ENCODE measurements at regions not wholly inside any gene's neighbourhood (a gene's known extent, or its start where the extent isn't known, plus 50 kb on each side); places are given as distances from the start of the nearest gene placed in this dataset.
"Not testable (repeated sequence)": the region's sequence is repeated elsewhere in the genome, so short reads cannot be mapped to it uniquely, and the experiment has no call there.

DNA sequence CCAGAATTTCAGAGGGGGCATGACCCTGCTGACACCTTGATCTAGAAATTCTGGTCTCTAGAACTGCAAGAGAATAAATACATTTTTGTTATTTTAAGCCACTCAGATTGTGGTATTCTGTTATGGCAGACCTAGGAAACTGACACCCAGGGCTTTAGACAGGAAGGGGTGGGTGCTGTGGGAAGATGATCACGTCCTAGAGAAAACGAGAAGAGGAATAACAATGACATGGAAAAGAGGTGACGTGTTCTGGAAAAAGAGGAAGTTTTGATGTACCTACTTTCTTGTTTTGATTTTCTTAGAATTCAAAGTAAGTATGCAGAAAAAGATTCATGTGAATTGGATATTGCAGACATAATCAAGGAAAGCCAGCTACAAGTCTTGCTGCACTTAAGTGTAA lies 232.9 kb upstream of the RUNX1 start:
- no peak for TF ChIP-seq Cebpa-rat (IDR thresholded peaks at IDR 0.05)
- peaks cover 11% of the 10 kb centered on the region for H3K9me3 ChIP-seq
- no peak overlapping the region for H3K4me3 ChIP-seq
- H3K27ac ChIP-seq = no peak overlapping the region
- H3K36me3 ChIP-seq = no peaks in the 10 kb centered on the region
- H4K20me1 ChIP-seq = no peaks in the 10 kb centered on the region
- no peak overlapping the region for H3K4me2 ChIP-seq
- H3K4me1 ChIP-seq = peaks cover 10% of the 10 kb centered on the region; the same call in 1 of the 2 replicates
- no peaks in the 10 kb centered on the region for H3K27me3 ChIP-seq
- H3K9ac ChIP-seq = no peak overlapping the region

DNA sequence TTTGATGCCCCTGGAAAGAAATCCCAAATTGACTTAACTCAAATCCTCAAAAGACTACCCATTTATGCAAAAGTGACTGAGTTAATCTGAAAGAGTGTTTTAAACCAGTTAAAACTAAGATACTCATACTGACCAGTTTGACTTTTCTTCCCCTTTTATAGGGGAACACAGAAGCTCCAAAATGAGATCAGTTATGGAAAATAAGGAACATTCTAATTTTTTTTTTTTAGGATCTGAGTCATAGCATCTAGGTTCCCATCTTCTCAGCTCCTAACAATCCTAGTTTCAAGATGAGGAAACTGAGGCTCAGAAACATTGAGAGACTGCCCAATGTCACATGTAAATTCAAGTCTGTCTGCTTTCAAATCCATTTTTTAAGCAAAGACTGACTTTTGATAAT lies 231.1 kb upstream of the RUNX1 start:
- H3K4me1 ChIP-seq = peaks cover 10% of the 10 kb centered on the region; the same call in 1 of the 2 replicates
- no peaks in the 10 kb centered on the region for H3K36me3 ChIP-seq
- H3K27me3 ChIP-seq = no peaks in the 10 kb centered on the region
- H3K4me2 ChIP-seq = no peak overlapping the region
- no peak overlapping the region for H3K9ac ChIP-seq
- H3K9me3 ChIP-seq = peaks cover 7% of the 10 kb centered on the region; the same call in 1 of the 2 replicates
- H3K4me3 ChIP-seq = no peak overlapping the region
- H4K20me1 ChIP-seq = no peaks in the 10 kb centered on the region
- TF ChIP-seq Cebpa-rat (IDR thresholded peaks at IDR 0.05) = no peak
- no peak overlapping the region for H3K27ac ChIP-seq

DNA sequence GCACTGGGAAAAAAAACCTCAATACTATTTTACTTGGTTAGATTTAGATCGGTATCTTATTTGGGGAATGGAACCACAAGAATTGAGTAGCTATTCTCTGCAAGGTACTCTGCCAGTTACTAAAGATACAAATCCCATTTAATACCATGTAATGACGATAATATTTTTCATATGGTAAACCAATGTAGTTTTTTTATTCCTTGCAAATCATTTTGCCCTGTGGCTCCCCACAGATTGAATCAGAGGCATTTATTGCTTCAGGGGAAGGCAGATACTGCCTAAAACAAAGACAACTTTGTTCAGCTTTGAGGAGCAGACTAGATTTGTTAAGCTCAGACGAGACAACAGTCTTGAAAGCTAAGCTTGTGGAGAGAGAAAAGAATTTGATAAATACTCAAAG lies 226.7 kb upstream of the RUNX1 start:
- H3K27me3 ChIP-seq = no peaks in the 10 kb centered on the region
- H3K9me3 ChIP-seq = peaks cover 7% of the 10 kb centered on the region; the same call in 1 of the 2 replicates
- H3K4me1 ChIP-seq = no peaks in the 10 kb centered on the region
- no peak for TF ChIP-seq Cebpa-rat (IDR thresholded peaks at IDR 0.05)
- H3K9ac ChIP-seq = no peak overlapping the region
- H3K4me3 ChIP-seq = no peak overlapping the region
- H3K36me3 ChIP-seq = no peaks in the 10 kb centered on the region
- H3K4me2 ChIP-seq = no peak overlapping the region
- H3K27ac ChIP-seq = no peak overlapping the region
- H4K20me1 ChIP-seq = no peaks in the 10 kb centered on the region

DNA sequence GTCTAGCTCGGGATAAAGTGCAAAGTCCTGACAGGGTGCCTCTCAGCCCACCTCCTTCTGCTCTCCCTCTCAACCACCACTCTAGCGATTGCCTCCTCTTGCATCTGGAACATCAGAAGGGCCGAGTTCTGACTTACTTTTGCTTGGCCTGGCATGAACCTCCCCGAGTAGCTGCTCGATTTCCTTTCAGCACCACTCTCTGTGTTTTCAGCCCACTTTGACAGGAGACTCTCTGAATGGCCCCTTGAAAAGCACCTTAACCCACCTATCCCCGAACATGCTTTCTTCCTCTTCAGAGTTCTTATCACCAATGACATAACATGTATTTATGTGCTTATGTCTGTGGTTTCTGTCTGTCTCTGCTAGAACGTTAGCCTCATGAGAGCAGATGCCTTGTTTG lies 225.8 kb upstream of the RUNX1 start:
- Histone ChIP-seq H3K4me2 (no peak overlapping the region), H3K9me3 (peaks cover 7% of the 10 kb centered on the region; the same call in 1 of the 2 replicates), H3K27me3 (no peaks in the 10 kb centered on the region), H3K9ac (no peak overlapping the region), H4K20me1 (no peaks in the 10 kb centered on the region), H3K4me1 (no peaks in the 10 kb centered on the region), H3K27ac (no peak overlapping the region), H3K4me3 (no peak overlapping the region), H3K36me3 (no peaks in the 10 kb centered on the region)
- no peak for TF ChIP-seq Cebpa-rat (IDR thresholded peaks at IDR 0.05)

DNA sequence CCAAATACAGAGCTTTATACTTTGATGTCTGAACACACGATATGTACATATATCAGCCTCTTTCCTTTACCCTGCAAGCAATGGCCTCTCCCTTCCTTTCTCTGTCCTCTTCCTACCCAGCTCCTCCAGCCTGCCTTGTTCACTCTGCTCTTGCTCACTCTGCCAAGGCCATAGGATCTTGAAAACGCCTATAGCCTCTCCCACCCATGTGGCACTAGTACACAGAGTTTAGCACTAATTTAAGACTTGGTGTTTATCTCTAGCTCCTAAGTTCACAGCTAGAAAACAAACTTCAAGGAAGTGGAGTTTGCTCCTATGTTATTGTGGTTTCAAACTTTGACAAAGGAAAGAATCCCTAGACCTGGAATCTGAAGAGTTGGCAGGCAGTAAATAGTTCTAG lies 225.0 kb upstream of the RUNX1 start:
- Histone ChIP-seq H3K9me3 (peaks cover 7% of the 10 kb centered on the region; the same call in 1 of the 2 replicates), H3K27ac (no peak overlapping the region), H3K36me3 (no peaks in the 10 kb centered on the region), H3K27me3 (no peaks in the 10 kb centered on the region), H3K9ac (no peak overlapping the region), H4K20me1 (no peaks in the 10 kb centered on the region), H3K4me3 (no peak overlapping the region), H3K4me1 (no peaks in the 10 kb centered on the region), H3K4me2 (no peak overlapping the region)
- no peak for TF ChIP-seq Cebpa-rat (IDR thresholded peaks at IDR 0.05)

DNA sequence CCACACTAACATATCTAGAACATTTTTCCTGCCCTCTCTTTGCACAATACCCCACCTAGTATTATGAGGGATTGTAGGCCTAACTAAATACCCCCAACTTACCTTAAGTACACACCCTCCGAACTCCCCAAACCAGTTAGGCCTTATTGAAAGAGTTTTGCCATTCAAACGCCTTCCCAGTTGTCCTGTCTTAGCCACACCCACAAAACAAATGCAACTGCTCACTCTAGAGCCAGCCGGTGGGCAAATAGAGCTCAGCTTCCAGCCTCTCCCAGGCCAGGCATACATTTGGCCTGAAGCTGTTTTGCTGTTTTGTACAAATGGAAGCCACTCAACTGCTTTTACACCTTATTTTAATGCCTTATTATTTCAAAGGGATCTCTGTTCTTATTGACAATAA lies 224.2 kb upstream of the RUNX1 start:
- H3K4me2 ChIP-seq = no peak overlapping the region

DNA sequence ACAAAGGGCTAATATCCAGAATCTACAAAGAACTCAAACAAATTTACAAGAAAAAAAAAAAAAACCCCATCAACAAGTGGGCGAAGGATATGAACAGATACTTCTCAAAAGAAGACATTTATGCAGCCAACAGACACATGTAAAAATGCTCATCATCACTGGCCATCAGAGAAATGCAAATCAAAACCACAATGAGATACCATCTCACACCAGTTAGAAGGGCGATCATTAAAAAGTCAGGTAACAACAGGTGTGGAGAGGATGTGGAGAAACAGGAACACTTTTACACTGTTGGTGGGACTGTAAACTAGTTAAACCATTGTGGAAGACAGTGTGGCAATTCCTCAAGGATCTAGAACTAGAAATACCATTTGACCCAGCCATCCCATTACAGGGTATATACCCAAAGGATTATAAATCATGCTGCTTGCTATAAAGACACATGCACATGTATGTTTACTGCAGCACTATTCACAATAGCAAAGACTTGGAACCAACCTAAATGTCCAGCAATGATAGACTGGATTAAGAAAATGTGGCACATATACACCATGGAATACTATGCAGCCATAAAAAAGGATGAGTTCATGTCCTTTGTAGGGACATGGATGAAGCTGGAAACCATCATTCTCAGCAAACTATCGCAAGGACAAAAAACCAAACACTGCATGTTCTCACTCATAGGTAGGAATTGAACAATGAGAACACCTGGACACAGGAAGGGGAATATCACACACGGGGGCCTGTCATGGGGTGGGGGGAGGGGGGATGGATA lies 222.4 kb upstream of the RUNX1 start:
- not testable (repeated sequence) for H3K9ac ChIP-seq, H3K4me1 ChIP-seq, H3K4me3 ChIP-seq, H3K9me3 ChIP-seq, H3K27ac ChIP-seq, H4K20me1 ChIP-seq, H3K27me3 ChIP-seq, H3K4me2 ChIP-seq, H3K36me3 ChIP-seq

More for the DNA sequence above, 224.2 kb upstream of the RUNX1 start:
- TF ChIP-seq Cebpa-rat (IDR thresholded peaks at IDR 0.05) = no peak
- Histone ChIP-seq H3K27me3 (no peaks in the 10 kb centered on the region), H3K4me1 (no peaks in the 10 kb centered on the region), H4K20me1 (no peaks in the 10 kb centered on the region), H3K27ac (no peak overlapping the region), H3K4me3 (no peak overlapping the region), H3K9ac (no peak overlapping the region), H3K36me3 (no peaks in the 10 kb centered on the region), H3K9me3 (peaks cover 5% of the 10 kb centered on the region; the same call in 1 of the 2 replicates)

DNA sequence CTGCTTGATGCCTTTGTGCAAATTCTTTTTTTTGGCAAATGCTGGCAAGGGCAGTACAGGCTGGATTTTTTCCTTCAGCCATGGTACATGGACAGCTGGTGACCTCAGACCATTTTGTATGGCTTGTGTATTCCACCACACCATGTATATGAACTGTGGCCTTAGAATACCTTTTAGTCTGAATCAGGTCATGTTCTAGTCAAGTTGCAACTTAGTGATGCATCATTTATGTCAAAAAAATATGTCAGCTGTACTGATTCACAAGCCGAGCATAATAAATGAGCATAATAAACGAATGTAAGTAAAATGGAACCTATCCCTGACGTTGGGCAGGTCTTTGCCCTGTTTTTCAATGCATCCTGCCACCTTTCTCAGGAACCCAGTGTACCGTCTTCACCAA lies 219.7 kb upstream of the RUNX1 start:
- H4K20me1 ChIP-seq = no peaks in the 10 kb centered on the region
- H3K27ac ChIP-seq = no peak overlapping the region
- H3K9me3 ChIP-seq = 0 out of 2 replicates have a peak, but pooled peaks cover 8% of the 10 kb centered on the region
- H3K27me3 ChIP-seq = no peaks in the 10 kb centered on the region
- no peak overlapping the region for H3K4me3 ChIP-seq
- no peak overlapping the region for H3K4me2 ChIP-seq
- H3K4me1 ChIP-seq = no peaks in the 10 kb centered on the region
- TF ChIP-seq Cebpa-rat (IDR thresholded peaks at IDR 0.05) = no peak
- H3K9ac ChIP-seq = no peak overlapping the region
- no peaks in the 10 kb centered on the region for H3K36me3 ChIP-seq

DNA sequence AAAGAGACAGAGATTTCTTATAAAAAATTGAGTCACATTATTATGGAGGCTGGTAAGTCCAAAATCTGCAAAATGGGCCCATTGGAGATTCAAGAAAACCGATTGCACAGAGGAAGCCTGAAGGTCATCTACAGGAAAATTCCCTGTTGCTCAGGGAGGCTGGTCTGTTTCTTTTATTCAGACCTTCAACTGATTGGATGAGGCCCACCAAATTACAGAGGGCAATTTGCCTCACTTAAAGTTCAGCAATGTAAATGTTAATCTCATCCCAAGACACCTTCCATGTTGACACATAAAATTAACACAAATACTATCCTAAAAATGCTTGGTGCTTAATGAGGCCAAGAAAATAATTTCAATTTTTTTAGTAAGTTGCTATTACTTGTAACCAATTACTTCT lies 219.2 kb upstream of the RUNX1 start:
- Histone ChIP-seq H3K9ac (no peak overlapping the region), H3K4me1 (no peaks in the 10 kb centered on the region), H4K20me1 (no peaks in the 10 kb centered on the region), H3K4me2 (no peak overlapping the region), H3K9me3 (0 out of 2 replicates have a peak, but pooled peaks cover 8% of the 10 kb centered on the region), H3K27ac (no peak overlapping the region), H3K4me3 (no peak overlapping the region), H3K36me3 (no peaks in the 10 kb centered on the region), H3K27me3 (no peaks in the 10 kb centered on the region)
- no peak for TF ChIP-seq Cebpa-rat (IDR thresholded peaks at IDR 0.05)

DNA sequence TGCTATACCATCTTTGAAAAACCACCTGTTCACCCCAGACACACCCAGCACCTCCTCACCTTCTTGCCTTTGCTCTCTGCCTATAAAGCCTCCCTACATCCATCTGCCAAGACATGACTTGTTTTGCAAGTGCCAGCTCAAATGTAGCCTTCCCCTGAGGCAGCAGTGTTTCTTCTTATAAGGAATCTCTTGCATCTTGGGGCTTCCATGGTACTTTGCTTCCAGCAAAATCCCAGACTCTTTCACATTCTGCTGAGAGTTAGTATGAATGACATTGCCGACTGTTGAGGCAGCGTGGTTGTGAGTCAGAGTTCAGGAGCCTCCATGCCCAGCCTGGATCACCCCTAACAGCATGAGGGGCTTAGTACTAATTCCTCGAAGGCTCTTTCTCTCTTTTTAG lies 217.4 kb upstream of the RUNX1 start:
- Histone ChIP-seq H3K4me2 (no peak overlapping the region), H4K20me1 (no peaks in the 10 kb centered on the region), H3K4me1 (no peaks in the 10 kb centered on the region), H3K9ac (no peak overlapping the region), H3K9me3 (0 out of 2 replicates have a peak, but pooled peaks cover 8% of the 10 kb centered on the region), H3K36me3 (no peaks in the 10 kb centered on the region), H3K27me3 (no peaks in the 10 kb centered on the region), H3K4me3 (no peak overlapping the region), H3K27ac (no peak overlapping the region)
- TF ChIP-seq Cebpa-rat (IDR thresholded peaks at IDR 0.05) = no peak
